ENCODE measurements at regions not wholly inside any gene's neighbourhood (a gene's known extent, or its start where the extent isn't known, plus 50 kb on each side); places are given as distances from the start of the nearest gene placed in this dataset.
A peak's percentile ranks its signal among the peaks of the same experiment; 100 is the strongest.

DNA sequence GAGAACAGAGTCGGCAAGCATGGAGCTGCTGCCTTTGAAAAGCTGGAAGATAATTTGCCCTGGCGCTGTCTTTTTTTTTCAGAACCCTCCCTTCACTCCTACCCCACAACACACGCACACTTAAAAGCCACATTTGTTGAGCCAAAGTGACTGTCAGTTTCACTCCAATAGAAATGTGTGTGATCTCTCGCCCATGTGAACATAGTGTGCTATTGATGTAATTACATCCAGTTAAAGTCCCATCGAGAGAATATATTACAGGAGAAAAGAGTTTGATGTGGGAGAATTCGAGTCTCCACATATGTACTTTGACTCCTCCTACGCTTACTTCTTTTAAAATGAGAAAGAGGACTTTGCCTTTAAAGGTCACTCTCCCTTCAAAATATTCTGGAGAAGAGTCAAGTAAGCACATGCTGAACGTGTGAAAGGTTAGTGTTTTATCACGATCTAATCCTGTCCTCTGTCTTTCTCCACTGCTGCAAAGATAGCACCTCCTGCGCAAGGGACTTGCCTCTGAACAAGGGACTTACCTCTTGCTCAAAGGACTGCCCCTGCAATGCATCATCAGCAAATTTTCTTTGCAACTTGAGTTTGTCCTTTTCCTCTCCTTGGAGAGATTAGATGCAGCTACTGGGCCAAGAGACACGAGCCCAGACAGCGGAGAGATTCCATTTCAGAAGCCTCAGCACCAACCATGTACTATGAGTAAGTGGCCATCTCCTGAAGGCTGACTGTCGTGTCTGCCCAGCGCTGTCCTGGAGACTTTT lies 613.9 kb downstream of the PTPRU start:
- H3K36me3 ChIP-seq = no peaks in the 10 kb centered on the region
- H3K9me3 ChIP-seq (ENCODE audit: severe bottlenecking) = no peaks in the 10 kb centered on the region
- no peak for DNase-seq
- no peak overlapping the region for H3K27ac ChIP-seq
- TF ChIP-seq CTCF (IDR thresholded peaks at IDR 0.05; ENCODE audit: low read depth, low read length) = no peak
- no peak overlapping the region for H3K4me3 ChIP-seq (ENCODE audit: low read depth, low read length)
- H3K27me3 ChIP-seq (ENCODE audit: insufficient read depth, low read depth, severe bottlenecking) = no peaks in the 10 kb centered on the region

DNA sequence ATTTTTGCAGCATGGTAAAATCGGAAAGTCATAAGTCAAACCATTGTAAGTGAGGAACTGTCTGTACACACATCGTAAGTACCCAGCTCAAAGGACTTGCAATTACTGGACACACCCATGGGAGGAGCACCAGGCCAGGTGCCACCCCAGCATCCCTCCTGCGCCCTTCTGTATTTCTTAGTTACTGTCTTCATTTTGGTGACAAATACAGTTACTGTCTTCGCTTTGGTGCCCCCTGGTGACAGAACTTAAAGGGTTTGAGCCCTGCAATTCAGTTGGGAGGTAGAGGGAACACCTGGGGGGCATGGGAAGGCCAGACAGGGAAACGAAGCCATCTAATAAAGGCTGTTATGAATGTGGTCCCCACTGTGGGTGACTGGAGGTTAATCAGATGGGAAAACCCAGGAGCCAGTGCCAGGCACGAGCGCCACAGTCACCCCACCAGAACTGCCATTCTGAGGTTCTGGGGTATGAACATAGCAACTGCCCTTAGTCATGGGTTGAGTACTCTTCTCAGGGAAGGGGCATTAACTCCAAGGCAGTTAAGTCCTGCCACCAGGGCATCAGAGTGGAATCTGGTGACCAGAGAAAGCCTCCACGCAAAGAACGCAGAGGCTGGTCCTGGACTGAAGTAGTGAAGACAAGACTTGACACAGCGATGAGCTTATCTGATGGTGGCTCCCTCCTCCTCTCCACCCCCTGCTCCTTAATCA lies 612.9 kb downstream of the PTPRU start:
- H3K27me3 ChIP-seq (ENCODE audit: insufficient read depth, low read depth, severe bottlenecking) = no peaks in the 10 kb centered on the region
- peak; percentile 81 for DNase-seq
- peak; percentile 58 for TF ChIP-seq CTCF (IDR thresholded peaks at IDR 0.05; ENCODE audit: low read depth, low read length)
- no peak overlapping the region for H3K4me3 ChIP-seq (ENCODE audit: low read depth, low read length)
- no peaks in the 10 kb centered on the region for H3K36me3 ChIP-seq
- H3K27ac ChIP-seq = no peak overlapping the region
- no peaks in the 10 kb centered on the region for H3K9me3 ChIP-seq (ENCODE audit: severe bottlenecking)

GRCh38 chr1:29845910-29846309 lies 609.6 kb downstream of the PTPRU start:
- Histone ChIP-seq H3K27me3 (ENCODE audit: insufficient read depth, low read depth, severe bottlenecking) (no peaks in the 10 kb centered on the region), H3K27ac (no peak overlapping the region), H3K9me3 (ENCODE audit: severe bottlenecking) (peaks cover 11% of the 10 kb centered on the region), H3K36me3 (no peaks in the 10 kb centered on the region), H3K4me3 (ENCODE audit: low read depth, low read length) (no peak overlapping the region)
- TF ChIP-seq CTCF (IDR thresholded peaks at IDR 0.05; ENCODE audit: low read depth, low read length) = no peak
- no peak for DNase-seq

GRCh38 chr1:29842130-29842529 lies 605.8 kb downstream of the PTPRU start:
- Histone ChIP-seq H3K27ac (no peak overlapping the region), H3K4me3 (ENCODE audit: low read depth, low read length) (no peak overlapping the region), H3K27me3 (ENCODE audit: insufficient read depth, low read depth, severe bottlenecking) (no peaks in the 10 kb centered on the region), H3K9me3 (ENCODE audit: severe bottlenecking) (peaks cover 12% of the 10 kb centered on the region), H3K36me3 (no peaks in the 10 kb centered on the region)
- no peak for TF ChIP-seq CTCF (IDR thresholded peaks at IDR 0.05; ENCODE audit: low read depth, low read length)
- no peak for DNase-seq

DNA sequence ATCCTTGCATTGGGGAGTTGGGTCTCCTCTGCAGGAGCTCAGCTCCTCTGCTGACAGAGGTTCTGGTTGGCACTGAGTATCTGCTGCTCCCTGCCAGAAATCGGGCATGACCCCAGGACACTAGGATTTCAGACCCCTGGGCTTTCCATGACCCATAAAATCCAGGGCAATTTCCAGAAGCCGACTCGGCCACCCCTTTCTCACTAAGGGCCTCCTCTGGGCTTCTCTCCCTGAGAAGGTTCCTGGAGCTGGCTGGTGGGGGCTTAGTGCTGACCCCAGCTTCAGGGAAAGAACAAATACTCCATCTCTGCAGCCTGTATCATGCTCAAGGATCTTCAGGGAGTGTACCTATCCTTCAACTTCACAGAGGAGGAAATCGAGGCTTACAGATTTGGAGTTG lies 603.4 kb downstream of the PTPRU start:
- no peak overlapping the region for H3K27ac ChIP-seq
- H3K36me3 ChIP-seq = no peaks in the 10 kb centered on the region
- TF ChIP-seq CTCF (IDR thresholded peaks at IDR 0.05; ENCODE audit: low read depth, low read length) = no peak
- peaks cover 12% of the 10 kb centered on the region for H3K9me3 ChIP-seq (ENCODE audit: severe bottlenecking)
- DNase-seq = no peak
- no peak overlapping the region for H3K4me3 ChIP-seq (ENCODE audit: low read depth, low read length)
- no peaks in the 10 kb centered on the region for H3K27me3 ChIP-seq (ENCODE audit: insufficient read depth, low read depth, severe bottlenecking)
